ENCODE measurements at regions not wholly inside any gene's neighbourhood (a gene's known extent, or its start where the extent isn't known, plus 50 kb on each side); places are given as distances from the start of the nearest gene placed in this dataset.
A peak's percentile ranks its signal among the peaks of the same experiment; 100 is the strongest.

DNA sequence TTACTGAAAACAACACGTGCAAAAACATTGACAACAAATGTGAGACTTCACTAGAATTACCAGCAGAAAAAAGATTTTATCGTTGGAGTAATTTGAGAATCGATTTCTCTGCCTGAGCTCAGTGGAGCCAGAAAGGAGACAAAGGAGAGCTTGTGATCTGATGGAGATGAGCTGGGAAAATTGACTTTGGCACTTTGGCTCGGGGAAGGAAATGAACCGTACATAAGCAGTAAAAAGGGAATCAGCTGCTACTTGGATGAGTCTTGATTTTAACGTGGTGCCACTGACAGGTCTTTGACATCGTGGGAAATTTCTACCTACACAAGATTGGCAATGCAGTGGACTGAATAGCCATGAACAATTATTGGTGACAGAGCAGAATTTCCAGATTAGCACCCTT is 244.7 kb upstream of the RPS23 start:
- TF ChIP-seq, protein P1, sequence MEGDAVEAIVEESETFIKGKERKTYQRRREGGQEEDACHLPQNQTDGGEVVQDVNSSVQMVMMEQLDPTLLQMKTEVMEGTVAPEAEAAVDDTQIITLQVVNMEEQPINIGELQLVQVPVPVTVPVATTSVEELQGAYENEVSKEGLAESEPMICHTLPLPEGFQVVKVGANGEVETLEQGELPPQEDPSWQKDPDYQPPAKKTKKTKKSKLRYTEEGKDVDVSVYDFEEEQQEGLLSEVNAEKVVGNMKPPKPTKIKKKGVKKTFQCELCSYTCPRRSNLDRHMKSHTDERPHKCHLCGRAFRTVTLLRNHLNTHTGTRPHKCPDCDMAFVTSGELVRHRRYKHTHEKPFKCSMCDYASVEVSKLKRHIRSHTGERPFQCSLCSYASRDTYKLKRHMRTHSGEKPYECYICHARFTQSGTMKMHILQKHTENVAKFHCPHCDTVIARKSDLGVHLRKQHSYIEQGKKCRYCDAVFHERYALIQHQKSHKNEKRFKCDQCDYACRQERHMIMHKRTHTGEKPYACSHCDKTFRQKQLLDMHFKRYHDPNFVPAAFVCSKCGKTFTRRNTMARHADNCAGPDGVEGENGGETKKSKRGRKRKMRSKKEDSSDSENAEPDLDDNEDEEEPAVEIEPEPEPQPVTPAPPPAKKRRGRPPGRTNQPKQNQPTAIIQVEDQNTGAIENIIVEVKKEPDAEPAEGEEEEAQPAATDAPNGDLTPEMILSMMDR (IDR thresholded peaks at IDR 0.05; ENCODE audit: extremely low read depth, insufficient read depth, missing control alignments): no peak
- no peak for DNase-seq (ENCODE audit: low spot score)
- in situ Hi-C loops (cut with MboI; ENCODE audit: low pct_unique_long_range_greater_than_20kb, low sequenced_read_pairs, unreplicated experiment): no loop called here

- in situ Hi-C loops (cut with MboI; ENCODE audit: low pct_unique_long_range_greater_than_20kb, low sequenced_read_pairs, unreplicated experiment): no loop called here
- TF ChIP-seq, protein P1 (IDR thresholded peaks at IDR 0.05; ENCODE audit: extremely low read depth, insufficient read depth, missing control alignments): no peak
- DNase-seq (ENCODE audit: low spot score): no peak
Observed at GRCh38 chr5:82521431-82522051, 243.4 kb upstream of the RPS23 start.

DNA sequence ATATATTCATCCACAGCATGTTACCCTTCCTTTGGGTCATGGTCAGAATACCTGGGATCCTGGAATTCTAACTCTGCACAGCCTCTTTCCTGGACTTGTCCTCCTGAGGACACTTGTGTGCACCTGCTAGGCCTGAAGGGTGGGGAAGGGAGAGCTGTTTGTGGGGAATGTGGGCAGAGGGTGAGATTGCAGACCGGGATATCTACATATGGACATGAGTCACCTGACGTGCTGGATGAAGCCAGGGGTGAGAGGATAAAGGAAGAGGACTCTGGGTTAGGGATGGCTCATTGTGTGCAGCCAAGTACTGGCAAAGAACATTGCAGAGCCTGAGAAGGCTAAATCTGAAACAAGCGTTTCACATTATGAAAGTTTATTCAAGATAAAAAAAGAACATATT is 241.4 kb upstream of the RPS23 start:
- DNase-seq (ENCODE audit: low spot score): no peak
- in situ Hi-C loops (cut with MboI; ENCODE audit: low pct_unique_long_range_greater_than_20kb, low sequenced_read_pairs, unreplicated experiment): no loop called here
- TF ChIP-seq, protein P1 (IDR thresholded peaks at IDR 0.05; ENCODE audit: extremely low read depth, insufficient read depth, missing control alignments): no peak

DNA sequence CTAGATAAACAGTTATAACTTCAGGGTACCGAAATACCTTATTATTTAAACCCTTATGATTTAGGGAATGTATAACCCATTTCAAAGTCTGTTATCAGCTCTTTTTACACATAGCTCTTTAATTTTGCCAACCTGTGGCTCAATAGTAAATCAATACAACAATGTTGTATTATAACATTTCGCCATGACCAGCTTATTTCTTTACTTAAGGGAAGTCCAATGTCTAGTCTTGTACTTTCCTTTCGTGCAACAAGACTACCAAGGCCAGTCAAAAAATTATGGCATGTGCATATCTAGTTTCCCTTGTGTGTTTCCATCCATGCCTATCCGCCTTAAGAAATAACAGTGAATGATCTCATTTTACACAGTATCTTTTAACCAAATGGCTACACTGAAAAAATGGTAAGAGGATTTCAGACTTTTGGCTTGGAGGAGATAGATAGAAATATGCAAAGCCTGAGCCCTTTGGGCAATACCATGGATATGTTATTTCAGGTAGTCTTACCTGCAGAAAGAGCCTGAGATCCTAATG is 239.5 kb upstream of the RPS23 start:
- TF ChIP-seq, protein P1 (IDR thresholded peaks at IDR 0.05; ENCODE audit: extremely low read depth, insufficient read depth, missing control alignments): no peak
- in situ Hi-C loops (cut with MboI; ENCODE audit: low pct_unique_long_range_greater_than_20kb, low sequenced_read_pairs, unreplicated experiment): no loop called here
- DNase-seq (ENCODE audit: low spot score): no peak

DNA sequence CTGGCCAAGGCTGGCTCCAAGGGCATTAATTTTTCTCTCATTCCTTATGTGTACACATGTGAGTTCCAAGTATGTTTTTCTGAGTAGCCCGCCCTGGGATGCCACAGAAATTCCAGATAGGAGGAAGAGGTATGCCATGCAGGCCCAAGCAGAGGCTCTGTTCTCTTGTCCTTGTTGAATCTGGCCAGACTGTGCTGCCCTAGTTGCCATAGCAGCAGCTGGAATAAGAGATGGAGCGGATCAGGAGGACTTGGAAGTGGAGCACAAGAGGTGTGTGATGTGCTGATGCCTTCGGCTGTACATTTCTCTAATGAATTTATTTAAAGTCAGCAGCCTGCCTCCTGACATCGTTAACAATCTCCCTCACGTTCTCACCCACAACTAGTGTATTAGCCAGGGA is 235.6 kb upstream of the RPS23 start:
- TF ChIP-seq, protein P1 (IDR thresholded peaks at IDR 0.05; ENCODE audit: extremely low read depth, insufficient read depth, missing control alignments): no peak
- DNase-seq (ENCODE audit: low spot score): no peak
- in situ Hi-C loops (cut with MboI; ENCODE audit: low pct_unique_long_range_greater_than_20kb, low sequenced_read_pairs, unreplicated experiment): no loop called here

- TF ChIP-seq, protein P1 (IDR thresholded peaks at IDR 0.05; ENCODE audit: extremely low read depth, insufficient read depth, missing control alignments): no peak
- in situ Hi-C loops (cut with MboI; ENCODE audit: low pct_unique_long_range_greater_than_20kb, low sequenced_read_pairs, unreplicated experiment): no loop called here
- DNase-seq (ENCODE audit: low spot score): peak; percentile 9
Observed at GRCh38 chr5:82512025-82512424, 233.9 kb upstream of the RPS23 start.
